ENCODE measurements at regions not wholly inside any gene's neighbourhood (a gene's known extent, or its start where the extent isn't known, plus 50 kb on each side); places are given as distances from the start of the nearest gene placed in this dataset.

DNA sequence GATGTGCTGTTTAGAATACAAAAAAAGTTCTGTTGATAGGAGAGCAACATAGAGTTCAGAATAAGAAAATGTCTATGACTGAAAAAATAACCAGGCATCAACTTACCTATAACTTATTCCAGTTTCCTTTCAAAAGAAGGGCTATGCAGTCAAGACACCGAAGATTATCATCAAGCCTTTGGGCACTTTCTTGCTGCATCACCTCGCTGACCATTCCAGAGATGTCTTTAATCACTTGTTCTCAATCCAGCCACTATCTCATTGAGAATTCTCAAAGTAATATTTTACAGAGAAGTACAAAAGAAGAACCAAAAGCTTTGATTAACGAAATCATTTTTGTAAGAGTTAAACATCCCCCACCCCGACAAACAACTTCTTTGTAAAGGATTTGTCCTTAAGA, 198.3 kb upstream of the P2RY1 start:
- no peak overlapping the region for H3K9ac ChIP-seq (ENCODE audit: low read length)
- no peaks in the 10 kb centered on the region for H4K20me1 ChIP-seq (ENCODE audit: low read depth, low read length)
- H3K9me3 ChIP-seq (ENCODE audit: insufficient read depth, low read length) = no peaks in the 10 kb centered on the region
- no peaks in the 10 kb centered on the region for H3K27me3 ChIP-seq (ENCODE audit: low read length)
- H3K79me2 ChIP-seq (ENCODE audit: insufficient read depth, low read length) = no peaks in the 10 kb centered on the region
- no peaks in the 10 kb centered on the region for H3K9me2 ChIP-seq (replicated peaks; ENCODE audit: insufficient read depth, low read length)
- no peak overlapping the region for H2AFZ ChIP-seq (ENCODE audit: low read depth, low read length, severe bottlenecking)
- H3F3A ChIP-seq (ENCODE audit: insufficient read depth) = no peaks in the 10 kb centered on the region
- no peak overlapping the region for H3K27ac ChIP-seq (ENCODE audit: low read depth, low read length)
- no peak overlapping the region for H3K4me2 ChIP-seq (ENCODE audit: low read depth, low read length, poor library complexity, severe bottlenecking)
- no peak overlapping the region for H3K4me3 ChIP-seq (ENCODE audit: insufficient read depth, low read length, poor library complexity, severe bottlenecking)
- TF ChIP-seq, protein P1, sequence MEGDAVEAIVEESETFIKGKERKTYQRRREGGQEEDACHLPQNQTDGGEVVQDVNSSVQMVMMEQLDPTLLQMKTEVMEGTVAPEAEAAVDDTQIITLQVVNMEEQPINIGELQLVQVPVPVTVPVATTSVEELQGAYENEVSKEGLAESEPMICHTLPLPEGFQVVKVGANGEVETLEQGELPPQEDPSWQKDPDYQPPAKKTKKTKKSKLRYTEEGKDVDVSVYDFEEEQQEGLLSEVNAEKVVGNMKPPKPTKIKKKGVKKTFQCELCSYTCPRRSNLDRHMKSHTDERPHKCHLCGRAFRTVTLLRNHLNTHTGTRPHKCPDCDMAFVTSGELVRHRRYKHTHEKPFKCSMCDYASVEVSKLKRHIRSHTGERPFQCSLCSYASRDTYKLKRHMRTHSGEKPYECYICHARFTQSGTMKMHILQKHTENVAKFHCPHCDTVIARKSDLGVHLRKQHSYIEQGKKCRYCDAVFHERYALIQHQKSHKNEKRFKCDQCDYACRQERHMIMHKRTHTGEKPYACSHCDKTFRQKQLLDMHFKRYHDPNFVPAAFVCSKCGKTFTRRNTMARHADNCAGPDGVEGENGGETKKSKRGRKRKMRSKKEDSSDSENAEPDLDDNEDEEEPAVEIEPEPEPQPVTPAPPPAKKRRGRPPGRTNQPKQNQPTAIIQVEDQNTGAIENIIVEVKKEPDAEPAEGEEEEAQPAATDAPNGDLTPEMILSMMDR (IDR thresholded peaks at IDR 0.05; ENCODE audit: insufficient read depth, low read length, poor library complexity, severe bottlenecking) = no peak
- TF ChIP-seq EZH2phosphoT487 (conservative IDR thresholded peaks at IDR 0.05; ENCODE audit: low read length) = no peak
- H3K36me3 ChIP-seq (ENCODE audit: low read length) = no peaks in the 10 kb centered on the region

DNA sequence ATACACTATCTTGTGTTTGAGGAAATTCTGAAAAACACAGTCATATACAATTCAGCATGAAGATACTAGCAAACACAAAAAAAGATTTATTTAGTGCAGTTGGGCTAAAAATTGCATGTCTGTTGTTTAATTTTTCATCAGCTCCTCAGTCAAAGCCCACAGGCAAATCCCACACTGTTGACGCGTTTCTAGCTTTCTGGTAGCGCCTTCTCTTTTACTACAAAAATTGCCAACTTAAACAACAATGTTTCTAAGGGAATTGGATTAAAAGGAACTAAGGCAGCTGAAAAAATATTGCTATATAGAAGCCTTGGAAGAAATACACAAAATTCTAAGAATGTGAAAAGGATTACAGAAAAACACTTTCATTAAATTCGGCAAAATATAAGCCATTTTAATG, 196.7 kb upstream of the P2RY1 start:
- H3K27ac ChIP-seq (ENCODE audit: low read depth, low read length) = no peak overlapping the region
- H3K9ac ChIP-seq (ENCODE audit: low read length) = no peak overlapping the region

DNA sequence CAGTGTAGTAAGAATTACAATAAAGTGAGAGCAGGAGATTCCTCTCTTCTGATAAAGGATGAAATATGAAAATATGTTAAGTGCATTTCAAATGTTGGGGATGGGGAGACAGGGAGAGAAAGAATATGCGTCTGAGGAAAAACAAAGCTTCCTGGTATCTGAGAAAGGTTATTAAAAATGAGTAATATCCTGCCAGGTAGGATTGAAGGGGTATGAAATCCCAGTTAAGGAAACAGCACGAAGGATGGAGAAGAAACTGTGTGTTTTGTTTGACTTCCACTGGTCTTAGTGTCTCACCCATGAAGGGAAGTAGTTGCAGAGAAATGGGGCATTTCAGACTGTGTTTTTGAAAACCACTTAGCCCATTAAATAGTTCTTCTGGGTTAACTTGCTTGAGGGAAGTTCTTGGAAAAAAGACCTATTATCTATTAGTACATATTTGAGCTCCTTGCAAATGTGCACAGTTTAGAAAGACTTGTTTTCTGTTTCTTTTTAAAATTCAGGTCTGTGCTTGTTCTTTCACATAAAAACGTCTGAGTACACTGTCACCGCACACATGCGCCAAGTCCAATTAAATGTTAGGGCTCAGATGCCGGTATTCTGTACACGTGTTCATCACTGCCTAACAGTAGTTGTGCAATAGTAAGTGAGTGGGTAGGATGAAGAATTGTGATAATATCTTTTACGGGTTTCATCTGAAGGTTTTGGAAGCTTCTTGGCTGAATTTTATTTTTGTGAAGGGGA, 196.1 kb upstream of the P2RY1 start:
- TF ChIP-seq, protein P1 (IDR thresholded peaks at IDR 0.05; ENCODE audit: insufficient read depth, low read length, poor library complexity, severe bottlenecking) = no peak
- TF ChIP-seq EZH2phosphoT487 (conservative IDR thresholded peaks at IDR 0.05; ENCODE audit: low read length) = no peak
- no peaks in the 10 kb centered on the region for H4K20me1 ChIP-seq (ENCODE audit: low read depth, low read length)
- no peak overlapping the region for H3K4me3 ChIP-seq (ENCODE audit: insufficient read depth, low read length, poor library complexity, severe bottlenecking)
- H3K27me3 ChIP-seq (ENCODE audit: low read length) = no peaks in the 10 kb centered on the region
- H3K4me2 ChIP-seq (ENCODE audit: low read depth, low read length, poor library complexity, severe bottlenecking) = no peak overlapping the region
- no peaks in the 10 kb centered on the region for H3K79me2 ChIP-seq (ENCODE audit: insufficient read depth, low read length)
- no peaks in the 10 kb centered on the region for H3K36me3 ChIP-seq (ENCODE audit: low read length)
- H3F3A ChIP-seq (ENCODE audit: insufficient read depth) = no peaks in the 10 kb centered on the region
- no peaks in the 10 kb centered on the region for H3K9me3 ChIP-seq (ENCODE audit: insufficient read depth, low read length)
- H2AFZ ChIP-seq (ENCODE audit: low read depth, low read length, severe bottlenecking) = no peak overlapping the region
- H3K9ac ChIP-seq (ENCODE audit: low read length) = no peak overlapping the region
- H3K9me2 ChIP-seq (replicated peaks; ENCODE audit: insufficient read depth, low read length) = no peaks in the 10 kb centered on the region
- H3K27ac ChIP-seq (ENCODE audit: low read depth, low read length) = no peak overlapping the region

More for the DNA sequence above, 196.7 kb upstream of the P2RY1 start:
- H3F3A ChIP-seq (ENCODE audit: insufficient read depth) = no peaks in the 10 kb centered on the region
- H3K36me3 ChIP-seq (ENCODE audit: low read length) = no peaks in the 10 kb centered on the region
- no peak overlapping the region for H2AFZ ChIP-seq (ENCODE audit: low read depth, low read length, severe bottlenecking)
- H3K9me3 ChIP-seq (ENCODE audit: insufficient read depth, low read length) = no peaks in the 10 kb centered on the region
- no peaks in the 10 kb centered on the region for H3K9me2 ChIP-seq (replicated peaks; ENCODE audit: insufficient read depth, low read length)
- H3K79me2 ChIP-seq (ENCODE audit: insufficient read depth, low read length) = no peaks in the 10 kb centered on the region
- H4K20me1 ChIP-seq (ENCODE audit: low read depth, low read length) = no peaks in the 10 kb centered on the region
- H3K4me2 ChIP-seq (ENCODE audit: low read depth, low read length, poor library complexity, severe bottlenecking) = no peak overlapping the region
- no peak overlapping the region for H3K4me3 ChIP-seq (ENCODE audit: insufficient read depth, low read length, poor library complexity, severe bottlenecking)
- TF ChIP-seq EZH2phosphoT487 (conservative IDR thresholded peaks at IDR 0.05; ENCODE audit: low read length) = no peak
- TF ChIP-seq, protein P1 (IDR thresholded peaks at IDR 0.05; ENCODE audit: insufficient read depth, low read length, poor library complexity, severe bottlenecking) = no peak
- no peaks in the 10 kb centered on the region for H3K27me3 ChIP-seq (ENCODE audit: low read length)

Measured in SU-DHL-6 (cell line).